Lower lobe of right lung (tissue), 2 donors: ENCODE measurements at regions not wholly inside any gene's neighbourhood (a gene's known extent, or its start where the extent isn't known, plus 50 kb on each side); places are given as distances from the start of the nearest gene placed in this dataset.
A peak's percentile ranks its signal among the peaks of the same experiment; 100 is the strongest.

Experiments
- ATAC-seq, 2 donors: fragments of 200-7000 bp; cut with Tn5 transposase; one replicate each; pipeline ENCODE4 v1.9.1; 2020 to 2022; ENCODE audit warnings: mild to moderate bottlenecking in 2 of 2, moderate library complexity in 2 of 2
- DNase-seq: peaks from one replicate; pipeline ENCODE4 v3.0.0-alpha.2; 2020
- H3K27ac ChIP-seq: fragments of 200-600 bp; one replicate; pipeline ENCODE4 v1.8.0; 2022
- H3K27me3 ChIP-seq: fragments of 200-600 bp; one replicate; pipeline ENCODE4 v1.8.0; 2022; ENCODE audit warnings: low read depth
- H3K36me3 ChIP-seq: fragments of 200-600 bp; one replicate; pipeline ENCODE4 v1.8.0; 2022; ENCODE audit warnings: mild to moderate bottlenecking
- H3K4me1 ChIP-seq: fragments of 200-600 bp; one replicate; pipeline ENCODE4 v1.8.0; 2022
- H3K4me3 ChIP-seq: fragments of 200-600 bp; one replicate; pipeline ENCODE4 v1.8.0; 2022; ENCODE audit warnings: mild to moderate bottlenecking
- H3K9me3 ChIP-seq: fragments of 200-600 bp; one replicate; pipeline ENCODE4 v1.8.0; 2022
- CTCF ChIP-seq: fragments of 200-600 bp; IDR thresholded peaks from one replicate; pipeline ENCODE4 v1.8.0; 2022; ENCODE audit warnings: antibody characterized with exemption, mild to moderate bottlenecking
- intact Hi-C: fragments of 100-400 bp; cut with DNase I; formaldehyde crosslinking; loops from one replicate; pipeline ENCODE4 v1.11.0; 2022
- donor health status: DM: no; HTN: yes; CAD: no; lungs with severe emphysema.

GRCh38 chr6:137968901-137969300 lies 101.8 kb downstream of the TNFAIP3 start:
- Histone ChIP-seq H3K27ac (no peak overlapping the region), H3K9me3 (no peaks in the 10 kb centered on the region), H3K27me3 (no peaks in the 10 kb centered on the region), H3K36me3 (no peaks in the 10 kb centered on the region), H3K4me1 (peaks cover 10% of the 10 kb centered on the region), H3K4me3 (no peak overlapping the region)
- no peak for ATAC-seq
- intact Hi-C loops, result no loop called here
- no peak for TF ChIP-seq CTCF
- DNase-seq, result no peak

- H3K27ac ChIP-seq, result no peak overlapping the region
Measured at GRCh38 chr6:137969874-137970273, 102.8 kb downstream of the TNFAIP3 start.

GRCh38 chr6:137970368-137970767 lies 103.3 kb downstream of the TNFAIP3 start:
- Histone ChIP-seq H3K36me3 (no peaks in the 10 kb centered on the region), H3K27me3 (no peaks in the 10 kb centered on the region), H3K27ac (no peak overlapping the region), H3K4me3 (no peak overlapping the region), H3K4me1 (peaks cover 20% of the 10 kb centered on the region), H3K9me3 (no peaks in the 10 kb centered on the region)
- intact Hi-C loops, result no loop called here
- no peak for DNase-seq
- ATAC-seq, result no peak
- TF ChIP-seq CTCF, result no peak

More at GRCh38 chr6:137969874-137970273, 102.8 kb downstream of the TNFAIP3 start:
- Histone ChIP-seq H3K27me3 (no peaks in the 10 kb centered on the region), H3K9me3 (no peaks in the 10 kb centered on the region), H3K4me3 (no peak overlapping the region), H3K4me1 (peaks cover 17% of the 10 kb centered on the region), H3K36me3 (no peaks in the 10 kb centered on the region)
- DNase-seq (no peak), ATAC-seq (no peak)
- intact Hi-C loops, result no loop called here
- no peak for TF ChIP-seq CTCF

- no peak for TF ChIP-seq CTCF
- Histone ChIP-seq H3K27me3 (no peaks in the 10 kb centered on the region), H3K36me3 (no peaks in the 10 kb centered on the region), H3K4me1 (peaks cover 19% of the 10 kb centered on the region), H3K4me3 (no peak overlapping the region), H3K9me3 (no peaks in the 10 kb centered on the region), H3K27ac (no peak overlapping the region)
- intact Hi-C loops, result no loop called here
- ATAC-seq, result no peak
- DNase-seq, result no peak
Measured at GRCh38 chr6:137973201-137973600, 106.1 kb downstream of the TNFAIP3 start.

GRCh38 chr6:137975188-137975940 lies 108.3 kb downstream of the TNFAIP3 start:
- peak in 1 of 2 donors; percentile 58 for ATAC-seq
- TF ChIP-seq CTCF, result peak; percentile 25
- DNase-seq, result no peak
- Histone ChIP-seq H3K27me3 (no peaks in the 10 kb centered on the region), H3K4me3 (no peak overlapping the region), H3K27ac (no peak overlapping the region), H3K4me1 (peaks cover 10% of the 10 kb centered on the region), H3K36me3 (no peaks in the 10 kb centered on the region), H3K9me3 (no peaks in the 10 kb centered on the region)
- intact Hi-C loops, result no loop called here
